NCI-H82 treated with DMSO at 0.1 percent for 48 hours (cell line): ENCODE measurements at regions not wholly inside any gene's neighbourhood (a gene's known extent, or its start where the extent isn't known, plus 50 kb on each side); places are given as distances from the start of the nearest gene placed in this dataset.

Source experiments
- DNase-seq: peaks from one replicate; lab custom pipeline; 2025; ENCODE audit not compliant: unreplicated experiment; lab: John Stamatoyannopoulos, UW

DNA sequence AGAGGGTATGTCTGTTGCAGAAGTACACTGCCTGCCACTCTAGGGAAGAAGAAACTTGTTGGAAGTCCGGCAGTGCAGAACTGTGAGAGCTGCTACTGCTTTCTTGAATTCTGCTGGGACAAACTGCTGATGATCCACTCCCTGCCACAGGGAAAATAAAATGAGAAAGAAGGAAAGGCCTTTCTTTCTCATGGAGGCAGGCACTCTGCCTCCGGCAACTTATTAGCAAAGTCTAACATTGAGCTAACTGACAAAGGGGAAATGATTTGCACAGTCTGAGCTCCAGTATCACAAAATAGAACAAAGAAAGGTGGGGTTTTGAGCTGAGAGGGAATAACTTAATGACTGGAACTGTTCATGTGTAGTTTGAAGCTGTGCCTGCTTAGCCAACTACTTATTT is 134.6 kb downstream of the AASDHPPT start:
- DNase-seq = no peak

DNA sequence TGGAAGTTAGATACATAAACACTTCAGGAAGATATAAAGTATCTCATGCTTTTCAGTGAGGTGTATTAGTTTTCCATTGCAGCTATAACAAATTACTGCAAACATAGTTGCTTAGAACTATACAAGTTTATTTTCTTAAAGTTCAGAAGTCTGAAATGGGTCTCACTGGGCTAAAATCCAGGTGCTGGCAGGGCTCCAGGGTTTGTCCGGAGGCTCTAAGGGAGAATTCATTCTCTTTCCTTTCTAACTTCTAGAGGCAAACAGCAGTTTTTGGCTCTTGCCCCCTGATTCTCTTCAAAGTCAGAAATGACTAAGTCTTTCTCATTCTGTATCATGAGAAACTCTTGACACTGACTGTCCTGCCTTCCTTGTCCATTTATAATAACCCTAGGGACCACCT is 138.8 kb downstream of the AASDHPPT start:
- no peak for DNase-seq

DNA sequence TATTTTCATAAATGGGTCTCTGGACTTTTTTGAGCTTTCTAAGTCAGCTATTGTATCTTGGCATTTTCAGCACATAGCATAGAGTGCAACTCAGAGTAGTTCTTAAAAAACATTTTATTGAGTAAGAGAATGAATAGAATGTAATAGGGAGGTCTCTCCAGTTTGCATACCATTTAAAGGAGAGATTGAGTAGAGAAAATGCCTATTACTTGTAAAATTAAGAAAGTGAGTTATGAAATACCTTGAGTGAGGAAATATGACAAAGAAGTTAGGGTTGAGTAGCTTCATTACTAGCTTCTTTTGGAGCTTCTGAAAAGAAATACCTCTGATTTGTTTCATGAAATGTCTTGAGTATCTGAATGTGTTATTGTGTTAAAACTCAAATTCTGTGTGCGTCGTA is 140.0 kb downstream of the AASDHPPT start:
- no peak for DNase-seq

DNA sequence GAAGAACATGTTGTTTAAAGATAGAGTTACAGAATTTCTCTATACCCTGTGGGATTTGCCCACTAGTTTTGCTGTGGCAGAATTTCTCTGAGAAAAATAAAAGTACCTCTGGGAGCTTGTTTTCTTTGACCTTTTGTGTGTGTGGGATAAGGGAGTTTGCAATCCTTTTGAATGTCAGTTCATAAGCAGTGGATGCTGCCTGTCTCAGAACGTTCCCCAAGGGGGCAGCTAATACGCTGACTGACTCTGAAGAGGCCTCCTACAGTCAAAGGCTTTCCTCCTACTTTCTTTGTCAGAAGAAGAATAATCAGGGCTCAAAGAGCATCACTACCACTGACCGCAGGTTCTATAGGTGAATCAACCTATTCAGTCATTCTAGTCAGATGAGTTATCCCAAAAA is 140.6 kb downstream of the AASDHPPT start:
- DNase-seq = no peak

DNA sequence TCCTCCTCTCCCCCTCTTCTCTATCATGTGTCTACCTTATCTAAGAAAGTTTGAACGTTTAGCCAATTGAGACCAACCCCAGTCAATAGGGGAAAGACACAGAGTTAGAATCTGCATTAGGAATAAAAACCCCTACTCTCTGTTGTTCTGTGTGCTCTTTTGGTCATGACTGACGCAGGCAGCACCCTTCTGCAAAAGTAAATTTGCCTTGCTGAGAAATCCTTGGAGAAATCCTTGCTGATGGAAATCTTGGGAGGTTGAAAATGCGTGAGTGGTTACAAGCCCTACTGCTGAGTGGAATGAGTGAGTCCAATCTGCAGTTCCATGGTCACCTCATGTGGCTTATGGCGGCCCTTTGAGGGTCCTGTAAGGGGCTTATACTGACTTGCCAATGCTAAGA is 145.2 kb downstream of the AASDHPPT start:
- DNase-seq = no peak

DNA sequence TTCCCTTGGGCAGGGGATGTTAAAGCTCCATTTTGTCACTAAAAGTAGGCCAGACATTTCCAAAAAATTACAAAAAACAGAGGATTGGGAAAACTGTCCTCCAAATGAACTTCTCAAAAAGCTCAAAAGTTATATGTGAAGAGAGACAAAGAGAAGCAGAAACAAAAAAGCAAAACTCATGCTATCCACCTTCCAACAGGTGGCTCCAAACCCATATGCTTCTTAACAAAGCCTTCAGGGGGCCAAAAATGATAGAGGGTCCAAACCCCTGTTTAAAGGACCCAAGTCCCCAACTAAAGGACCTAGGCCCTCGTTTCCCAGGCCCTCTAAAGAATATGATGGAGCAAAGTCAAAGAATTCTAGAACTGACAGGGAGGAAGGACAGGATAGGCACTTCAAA is 146.7 kb downstream of the AASDHPPT start:
- no peak for DNase-seq

DNA sequence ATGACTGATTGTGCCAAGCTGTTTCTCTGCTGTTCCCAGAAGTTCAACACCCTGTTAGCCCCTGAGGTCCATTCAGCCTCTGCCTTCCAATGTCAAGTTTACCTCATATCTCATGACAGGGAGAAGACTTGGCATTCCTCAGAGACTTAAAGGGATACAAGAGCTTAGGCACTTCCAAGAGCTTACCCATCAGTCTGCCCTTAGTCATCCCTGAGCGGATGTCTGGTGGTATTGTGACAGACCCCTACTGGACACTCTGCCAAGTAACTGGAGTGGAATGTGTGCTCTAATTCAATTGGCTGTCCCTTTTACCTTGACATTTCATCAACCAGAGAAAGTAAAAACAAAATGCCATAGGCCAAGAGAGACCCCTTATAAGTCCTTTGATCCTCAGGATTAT is 151.5 kb downstream of the AASDHPPT start:
- no peak for DNase-seq

DNA sequence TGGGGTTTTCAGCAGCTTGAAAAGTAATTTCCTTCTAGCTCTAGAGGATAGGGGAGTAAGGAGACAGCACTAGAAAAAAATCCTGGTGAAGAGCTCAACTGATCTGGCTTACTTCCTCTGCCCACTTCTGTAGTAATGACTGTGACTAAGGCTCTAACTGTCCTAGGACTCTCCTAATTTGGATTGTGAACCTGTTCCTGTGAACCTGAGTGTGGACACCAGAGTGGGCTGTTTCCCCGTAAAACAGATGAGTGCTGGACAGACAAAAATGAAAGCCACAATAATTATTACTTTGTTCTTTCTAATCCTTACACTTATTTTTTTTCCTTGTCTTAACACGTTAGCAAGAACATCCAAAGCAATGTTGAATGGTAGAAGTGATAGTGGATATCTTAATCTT is 154.1 kb downstream of the AASDHPPT start:
- no peak for DNase-seq

DNA sequence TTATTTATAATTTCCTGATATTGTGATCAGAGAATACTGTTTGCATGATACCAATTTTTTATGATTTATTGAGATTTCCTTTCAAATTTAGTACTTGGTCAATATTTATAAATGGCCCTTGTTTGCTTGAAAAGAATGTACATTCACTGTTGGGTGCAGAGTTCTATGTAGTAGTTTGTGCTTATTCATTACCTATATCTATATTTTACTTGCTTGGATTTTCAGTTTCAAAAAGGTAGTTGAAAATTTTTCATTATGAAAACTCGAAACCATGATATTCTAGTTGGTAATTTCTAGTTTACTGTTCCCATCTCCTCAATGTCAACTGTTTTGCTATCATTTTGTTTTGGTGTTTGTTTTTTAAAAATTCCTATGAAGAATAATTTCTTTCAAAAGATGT is 155.7 kb downstream of the AASDHPPT start:
- no peak for DNase-seq

DNA sequence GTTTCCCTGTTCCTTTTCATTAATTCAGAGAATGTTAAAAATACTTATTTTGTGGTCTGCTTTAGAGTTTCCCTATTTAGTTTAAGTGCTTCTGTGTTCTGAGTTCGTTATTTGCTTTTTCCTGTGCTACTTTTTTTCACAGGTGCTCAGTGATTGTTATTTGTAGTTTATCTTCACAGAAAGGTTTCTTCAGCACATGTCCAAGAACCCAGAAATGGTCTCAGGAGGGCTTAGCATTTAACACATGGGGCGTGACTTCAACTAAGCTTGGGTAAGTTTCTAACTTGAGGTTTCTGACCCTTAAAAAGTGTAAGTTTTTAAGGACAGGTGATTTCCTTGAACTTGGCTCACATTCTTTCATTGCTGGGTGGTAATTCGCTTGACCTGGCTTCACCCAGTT is 157.3 kb downstream of the AASDHPPT start:
- no peak for DNase-seq

DNA sequence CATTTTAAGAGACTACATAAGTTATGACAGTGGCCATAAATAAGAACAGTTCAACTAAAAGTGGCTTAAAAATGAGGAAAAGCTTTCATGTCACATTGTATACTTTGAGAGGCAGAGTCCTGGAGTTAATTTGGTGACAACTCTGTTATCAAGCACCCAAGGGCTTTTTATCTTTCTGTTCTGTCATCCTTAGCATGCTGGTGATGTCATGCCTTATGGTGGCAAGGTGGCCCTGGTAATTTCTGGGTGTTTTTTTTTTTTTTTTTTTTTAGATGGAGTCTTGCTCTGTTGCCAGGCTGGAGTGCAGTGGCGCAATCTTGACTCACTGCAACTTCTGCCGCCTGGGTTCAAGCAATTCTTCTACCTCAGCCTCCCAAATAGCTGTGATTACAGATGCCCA is 158.8 kb downstream of the AASDHPPT start:
- no peak for DNase-seq

DNA sequence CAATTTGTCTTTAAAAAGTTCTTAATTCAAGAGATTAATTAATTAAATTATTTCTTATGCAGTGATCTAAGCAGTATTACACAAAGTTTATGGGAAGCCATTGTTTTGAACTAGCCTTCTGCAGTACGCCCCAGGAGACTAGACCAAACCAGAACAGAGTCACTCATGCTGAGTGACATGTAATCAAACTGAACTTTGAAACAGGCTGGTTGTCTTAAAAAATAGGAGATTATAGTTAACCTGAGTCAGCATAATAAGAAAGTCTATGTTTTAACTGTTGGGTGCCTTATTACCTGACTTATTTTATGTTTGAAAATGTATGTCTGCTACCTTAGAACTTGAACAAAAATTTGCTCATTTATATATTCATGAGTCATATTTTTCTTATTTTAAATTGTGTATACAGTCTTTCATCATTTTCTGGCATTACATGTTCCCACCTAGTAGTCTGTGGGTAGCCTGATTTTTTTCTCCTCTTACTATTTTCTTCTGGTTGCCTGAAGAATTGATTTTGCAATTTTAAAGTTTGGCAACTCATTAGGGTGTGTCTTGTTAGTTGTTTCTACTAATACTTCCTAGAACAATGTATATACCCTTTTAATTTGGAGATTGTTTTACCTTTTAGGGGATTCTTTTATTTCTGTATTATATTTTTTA is 161.4 kb downstream of the AASDHPPT start:
- DNase-seq = no peak

DNA sequence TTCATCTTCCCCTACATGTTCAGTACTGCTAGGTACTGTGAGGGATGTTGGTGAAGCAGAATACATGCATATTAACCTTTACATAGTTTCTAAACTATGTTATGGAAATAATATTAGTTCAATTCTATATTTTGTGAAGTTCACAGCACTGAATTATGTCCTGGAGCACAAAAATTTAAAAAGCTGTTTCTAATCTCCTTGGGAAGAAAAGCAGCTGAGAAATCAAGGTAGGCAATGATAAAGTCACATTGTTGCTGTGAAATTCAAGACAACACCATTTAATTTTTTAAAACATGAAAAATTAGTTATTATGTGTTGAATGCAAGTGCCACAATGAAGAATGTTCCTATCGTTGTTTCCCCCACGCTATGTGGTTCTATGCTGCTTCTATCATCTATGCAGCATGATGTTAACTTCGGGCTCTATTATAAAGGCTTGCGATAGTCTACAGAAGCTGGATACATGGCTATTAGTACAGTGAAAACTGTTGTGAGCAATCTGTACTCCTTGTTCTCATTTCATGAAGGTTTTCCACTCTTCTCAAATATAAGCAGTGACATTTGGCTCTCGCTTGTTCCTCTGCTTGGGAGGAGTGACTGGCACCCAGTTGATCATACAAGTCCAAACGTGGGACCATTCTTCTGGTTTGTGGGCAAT is 164.3 kb downstream of the AASDHPPT start:
- no peak for DNase-seq

DNA sequence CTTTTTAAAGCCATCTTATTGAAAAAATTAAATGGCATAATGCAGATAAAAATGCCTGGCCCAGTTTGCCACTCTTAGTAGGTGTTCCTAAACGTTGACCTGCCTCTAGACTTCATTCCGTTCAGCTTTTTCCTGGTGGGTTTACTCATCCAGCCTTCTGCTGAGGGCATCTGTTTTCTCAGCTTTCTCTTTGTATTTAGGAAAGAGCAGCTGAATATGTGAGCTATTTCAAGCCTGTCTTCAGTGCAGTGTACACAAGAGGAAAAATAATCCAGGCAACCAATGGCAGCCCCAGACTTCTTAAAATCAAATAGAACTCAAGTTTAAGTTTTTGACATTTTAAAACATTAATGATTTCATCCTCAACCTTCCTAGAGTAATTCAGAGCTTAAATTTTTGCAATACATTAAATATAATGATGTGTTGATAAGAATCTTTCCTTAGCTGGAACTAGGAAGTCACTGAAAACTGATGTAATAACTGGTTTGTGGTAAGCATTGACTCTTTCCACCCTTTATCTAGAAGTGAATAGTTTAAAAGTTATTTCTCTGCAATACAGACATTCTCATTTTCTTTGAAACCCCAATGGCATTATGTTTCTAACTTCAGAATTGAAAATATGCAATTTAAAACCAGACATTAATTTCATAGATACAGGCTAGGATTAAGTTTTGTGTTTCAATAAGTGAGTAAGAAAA is 165.4 kb downstream of the AASDHPPT start:
- DNase-seq = no peak

DNA sequence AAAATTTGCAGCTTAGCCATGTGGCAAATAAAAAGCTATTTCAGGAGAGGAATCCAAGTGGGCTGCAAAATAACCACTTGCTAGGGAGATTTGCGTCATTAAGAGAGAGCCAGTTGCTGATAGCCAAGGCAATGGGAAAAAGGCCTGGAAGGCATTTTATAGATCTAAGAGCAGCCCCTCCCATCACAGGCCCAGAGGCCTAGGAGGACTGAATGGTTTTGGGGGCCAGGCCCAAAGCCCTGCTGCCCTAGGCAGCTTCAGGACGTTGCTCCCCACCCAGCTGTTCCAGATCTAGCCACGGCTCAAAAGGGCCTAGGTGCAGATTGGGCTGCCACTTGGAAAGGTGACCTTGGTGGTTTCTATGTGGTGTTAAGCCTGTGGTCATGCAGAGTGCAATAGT is 169.0 kb downstream of the AASDHPPT start:
- no peak for DNase-seq

DNA sequence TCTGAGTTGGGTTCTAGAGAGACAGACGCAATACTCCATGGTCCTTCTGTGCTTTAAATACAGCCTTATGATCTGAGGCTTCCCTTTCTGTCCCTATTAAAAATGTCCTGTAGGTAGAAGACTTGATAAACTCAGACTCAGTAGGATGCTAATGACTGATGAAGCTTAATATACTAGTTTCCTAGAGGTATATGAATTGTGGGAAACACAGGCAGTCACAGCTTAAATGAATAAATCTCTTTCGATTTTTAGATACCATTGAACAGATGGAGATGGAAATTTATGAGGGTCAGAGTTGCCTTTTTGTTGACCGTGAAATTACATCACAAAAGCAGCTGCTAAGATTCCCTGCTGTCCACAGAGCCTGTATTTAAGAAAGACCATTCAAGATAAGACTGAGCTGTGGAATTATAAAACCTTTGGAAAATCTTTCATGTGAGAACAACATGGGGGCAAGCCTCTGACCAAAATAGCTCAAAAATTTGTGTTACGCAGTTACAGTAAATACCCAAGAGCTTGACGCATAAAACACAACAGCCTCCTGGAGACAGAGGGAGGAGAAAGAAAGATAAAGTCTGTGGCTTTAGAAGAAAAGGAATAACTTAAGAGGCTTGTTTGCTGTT is 172.3 kb downstream of the AASDHPPT start:
- DNase-seq = no peak

DNA sequence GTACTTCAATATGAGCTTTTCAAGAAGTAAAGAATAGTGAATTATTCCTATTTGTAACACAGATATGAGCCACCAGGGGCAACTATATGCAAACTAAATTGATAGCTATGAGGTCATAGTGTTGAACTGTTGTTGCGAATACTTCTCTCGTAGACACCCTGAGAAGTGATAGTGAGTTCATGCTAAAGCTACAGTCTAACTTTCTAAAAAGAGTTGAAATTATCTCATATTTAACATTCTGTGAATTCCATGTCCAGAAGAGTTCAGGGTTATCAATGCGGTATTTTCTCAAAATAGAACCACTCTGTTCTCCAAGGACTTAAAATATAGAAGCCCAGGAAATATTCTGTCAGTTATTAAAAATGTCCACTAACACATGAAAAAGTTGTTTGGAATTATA is 185.4 kb downstream of the AASDHPPT start:
- no peak for DNase-seq

DNA sequence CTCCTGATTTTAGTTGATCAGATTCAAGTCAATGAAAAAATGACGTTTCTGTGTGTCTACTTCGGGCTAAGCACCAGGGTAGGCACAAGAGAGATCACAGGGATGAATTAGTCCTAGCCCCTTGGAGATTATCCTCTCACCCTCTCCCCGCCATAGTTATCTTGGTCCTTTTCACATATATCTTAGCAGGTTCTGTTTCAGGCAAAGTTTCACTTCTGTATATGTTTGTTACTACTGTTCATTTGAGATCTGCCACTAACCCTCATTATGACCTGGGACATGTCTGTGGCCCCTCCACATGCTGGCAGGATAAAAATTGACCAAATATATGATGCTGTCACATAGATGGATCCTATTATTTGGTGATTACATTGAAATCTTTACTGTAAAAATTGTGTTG is 186.1 kb downstream of the AASDHPPT start:
- no peak for DNase-seq

DNA sequence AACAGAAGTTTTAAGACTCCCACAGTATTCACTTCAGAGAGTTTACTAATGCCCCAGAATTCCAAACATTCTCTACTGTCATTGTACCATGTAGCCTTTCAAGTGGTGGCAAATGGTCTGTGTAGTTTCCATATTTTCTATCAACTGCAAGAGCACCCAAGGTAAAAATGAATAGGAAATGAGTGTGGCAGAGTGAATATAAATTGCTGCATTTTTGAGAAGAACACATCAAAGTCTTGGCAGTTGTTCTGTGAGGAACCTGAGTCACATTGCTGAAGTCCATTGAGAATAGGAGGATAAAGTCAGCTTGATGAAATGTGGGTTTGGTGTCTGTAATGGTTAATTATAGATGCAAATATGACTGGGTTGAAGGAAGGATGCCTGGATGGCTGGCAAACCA is 193.6 kb downstream of the AASDHPPT start:
- no peak for DNase-seq

DNA sequence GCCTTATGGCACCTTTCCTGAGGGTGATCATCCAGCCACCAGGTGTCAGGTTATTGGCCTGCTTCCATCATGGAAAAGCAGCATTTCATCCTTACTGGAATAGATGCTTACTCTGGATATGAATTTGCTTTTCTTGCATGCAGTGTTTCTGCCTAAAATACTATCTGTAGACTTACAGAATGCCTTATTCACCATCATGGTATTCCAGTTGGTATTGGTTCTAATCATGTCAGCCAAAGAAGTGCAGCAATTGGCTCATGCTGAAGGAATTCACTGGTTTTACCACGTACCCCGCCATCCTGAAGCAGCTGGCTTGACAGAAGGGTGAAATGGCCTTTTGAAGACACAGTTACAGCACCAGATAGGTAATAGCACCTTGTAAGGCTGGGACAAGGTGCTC is 194.2 kb downstream of the AASDHPPT start:
- no peak for DNase-seq

DNA sequence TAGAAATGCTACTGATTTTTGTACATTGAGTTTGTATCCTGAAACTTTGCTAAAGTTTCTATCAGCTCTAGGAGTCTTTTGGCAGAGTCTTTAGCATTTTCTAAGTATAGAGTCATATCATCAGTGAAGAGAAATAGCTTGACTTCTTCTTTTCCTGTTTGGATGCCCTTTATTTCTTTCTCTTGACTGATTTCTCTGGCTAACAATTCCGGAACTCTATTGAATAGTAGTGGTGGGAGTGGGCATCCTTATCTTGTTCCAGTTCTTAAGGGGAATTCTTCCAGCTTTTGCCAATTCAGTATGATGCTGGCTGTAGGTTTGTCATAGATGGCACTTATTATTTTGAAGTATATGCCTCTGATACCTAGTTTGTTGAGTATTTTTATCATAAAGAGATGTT is 197.7 kb downstream of the AASDHPPT start:
- DNase-seq = no peak

DNA sequence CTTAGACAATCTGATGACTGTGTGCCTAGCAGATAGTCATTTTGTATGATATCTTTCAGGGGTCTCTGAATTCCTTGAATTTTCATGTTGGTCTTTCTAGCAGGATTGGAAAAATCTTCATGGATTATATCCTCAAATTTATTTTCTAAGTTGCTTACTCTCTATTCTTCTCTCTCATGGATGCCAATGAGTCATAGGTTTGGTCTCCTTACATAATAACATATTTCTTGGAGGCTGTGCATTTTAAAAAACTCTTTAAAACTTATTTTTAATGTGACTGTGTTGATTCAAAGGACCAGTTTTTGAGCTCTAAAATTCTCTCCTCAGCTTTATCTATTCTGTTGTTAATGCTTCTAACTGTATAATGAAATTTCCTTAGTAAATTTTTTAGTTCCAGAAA is 198.7 kb downstream of the AASDHPPT start:
- DNase-seq = no peak
